ENCODE measurements at regions not wholly inside any gene's neighbourhood (a gene's known extent, or its start where the extent isn't known, plus 50 kb on each side); places are given as distances from the start of the nearest gene placed in this dataset.
"Not testable (repeated sequence)": the region's sequence is repeated elsewhere in the genome, so short reads cannot be mapped to it uniquely, and the experiment has no call there.

- DNase-seq; H3K4me3 ChIP-seq (ENCODE audit: insufficient read depth, low read depth, low read length); H3K36me3 ChIP-seq (replicated peaks; ENCODE audit: control insufficient read depth, insufficient read depth, low read length); H3K27me3 ChIP-seq (ENCODE audit: control insufficient read depth, insufficient read depth, low read length): not testable (repeated sequence)
These were observed 141.0 kb downstream of the PLPPR4 start for GRCh38 chr1:99405325-99405724.

GRCh38 chr1:99407018-99407417 is 142.7 kb downstream of the PLPPR4 start:
- Histone ChIP-seq H3K36me3 (replicated peaks; ENCODE audit: control insufficient read depth, insufficient read depth, low read length) (no peaks in the 10 kb centered on the region), H3K4me3 (ENCODE audit: insufficient read depth, low read depth, low read length) (no peak overlapping the region), H3K27me3 (ENCODE audit: control insufficient read depth, insufficient read depth, low read length) (no peaks in the 10 kb centered on the region)
- DNase-seq = no peak

GRCh38 chr1:99424087-99424486 is 159.8 kb downstream of the PLPPR4 start:
- no peaks in the 10 kb centered on the region for H3K36me3 ChIP-seq (replicated peaks; ENCODE audit: control insufficient read depth, insufficient read depth, low read length)
- no peak overlapping the region for H3K4me3 ChIP-seq (ENCODE audit: insufficient read depth, low read depth, low read length)
- no peak for DNase-seq
- H3K27me3 ChIP-seq (ENCODE audit: control insufficient read depth, insufficient read depth, low read length) = no peaks in the 10 kb centered on the region

GRCh38 chr1:99429754-99430153 is 165.5 kb downstream of the PLPPR4 start:
- no peak overlapping the region for H3K4me3 ChIP-seq (ENCODE audit: insufficient read depth, low read depth, low read length)
- H3K27me3 ChIP-seq (ENCODE audit: control insufficient read depth, insufficient read depth, low read length) = no peaks in the 10 kb centered on the region

GRCh38 chr1:99438656-99439230 is 174.5 kb downstream of the PLPPR4 start:
- H3K36me3 ChIP-seq (replicated peaks; ENCODE audit: control insufficient read depth, insufficient read depth, low read length) = no peaks in the 10 kb centered on the region
- H3K4me3 ChIP-seq (ENCODE audit: insufficient read depth, low read depth, low read length) = no peak overlapping the region
- DNase-seq = no peak
- H3K27me3 ChIP-seq (ENCODE audit: control insufficient read depth, insufficient read depth, low read length) = no peaks in the 10 kb centered on the region

More at GRCh38 chr1:99429754-99430153, 165.5 kb downstream of the PLPPR4 start:
- H3K36me3 ChIP-seq (replicated peaks; ENCODE audit: control insufficient read depth, insufficient read depth, low read length) = no peaks in the 10 kb centered on the region
- DNase-seq = no peak

GRCh38 chr1:99439433-99440075 is 175.3 kb downstream of the PLPPR4 start:
- no peak for DNase-seq
- Histone ChIP-seq H3K4me3 (ENCODE audit: insufficient read depth, low read depth, low read length) (no peak overlapping the region), H3K36me3 (replicated peaks; ENCODE audit: control insufficient read depth, insufficient read depth, low read length) (no peaks in the 10 kb centered on the region), H3K27me3 (ENCODE audit: control insufficient read depth, insufficient read depth, low read length) (no peaks in the 10 kb centered on the region)

- H3K4me3 ChIP-seq (ENCODE audit: insufficient read depth, low read depth, low read length) = no peak overlapping the region
- H3K36me3 ChIP-seq (replicated peaks; ENCODE audit: control insufficient read depth, insufficient read depth, low read length) = no peaks in the 10 kb centered on the region
- DNase-seq = no peak
- no peaks in the 10 kb centered on the region for H3K27me3 ChIP-seq (ENCODE audit: control insufficient read depth, insufficient read depth, low read length)
These were observed 177.2 kb downstream of the PLPPR4 start for GRCh38 chr1:99441299-99442095.

GRCh38 chr1:99444211-99444927 is 180.1 kb downstream of the PLPPR4 start:
- DNase-seq; H3K36me3 ChIP-seq (replicated peaks; ENCODE audit: control insufficient read depth, insufficient read depth, low read length); H3K27me3 ChIP-seq (ENCODE audit: control insufficient read depth, insufficient read depth, low read length); H3K4me3 ChIP-seq (ENCODE audit: insufficient read depth, low read depth, low read length): not testable (repeated sequence)

- H3K36me3 ChIP-seq (replicated peaks; ENCODE audit: control insufficient read depth, insufficient read depth, low read length) = no peaks in the 10 kb centered on the region
- H3K27me3 ChIP-seq (ENCODE audit: control insufficient read depth, insufficient read depth, low read length) = no peaks in the 10 kb centered on the region
- DNase-seq = no peak
- no peak overlapping the region for H3K4me3 ChIP-seq (ENCODE audit: insufficient read depth, low read depth, low read length)
These were observed 180.8 kb downstream of the PLPPR4 start for GRCh38 chr1:99445071-99445470.

- no peak overlapping the region for H3K4me3 ChIP-seq (ENCODE audit: insufficient read depth, low read depth, low read length)
- no peak for DNase-seq
- H3K27me3 ChIP-seq (ENCODE audit: control insufficient read depth, insufficient read depth, low read length) = no peaks in the 10 kb centered on the region
- no peaks in the 10 kb centered on the region for H3K36me3 ChIP-seq (replicated peaks; ENCODE audit: control insufficient read depth, insufficient read depth, low read length)
These were observed 181.2 kb downstream of the PLPPR4 start for GRCh38 chr1:99445486-99445885.

- Histone ChIP-seq H3K4me3 (ENCODE audit: insufficient read depth, low read depth, low read length) (no peak overlapping the region), H3K27me3 (ENCODE audit: control insufficient read depth, insufficient read depth, low read length) (no peaks in the 10 kb centered on the region), H3K36me3 (replicated peaks; ENCODE audit: control insufficient read depth, insufficient read depth, low read length) (no peaks in the 10 kb centered on the region)
- no peak for DNase-seq
These were observed 183.4 kb downstream of the PLPPR4 start for GRCh38 chr1:99447721-99448120.

GRCh38 chr1:99455760-99456159 is 190.2 kb upstream of the PALMD start:
- H3K36me3 ChIP-seq (replicated peaks; ENCODE audit: control insufficient read depth, insufficient read depth, low read length) = no peaks in the 10 kb centered on the region
- no peak overlapping the region for H3K4me3 ChIP-seq (ENCODE audit: insufficient read depth, low read depth, low read length)
- DNase-seq = no peak

GRCh38 chr1:99456536-99456935 is 189.4 kb upstream of the PALMD start:
- no peak overlapping the region for H3K4me3 ChIP-seq (ENCODE audit: insufficient read depth, low read depth, low read length)
- no peaks in the 10 kb centered on the region for H3K27me3 ChIP-seq (ENCODE audit: control insufficient read depth, insufficient read depth, low read length)
- DNase-seq = no peak
- no peaks in the 10 kb centered on the region for H3K36me3 ChIP-seq (replicated peaks; ENCODE audit: control insufficient read depth, insufficient read depth, low read length)

More at GRCh38 chr1:99455760-99456159, 190.2 kb upstream of the PALMD start:
- no peaks in the 10 kb centered on the region for H3K27me3 ChIP-seq (ENCODE audit: control insufficient read depth, insufficient read depth, low read length)

GRCh38 chr1:99457381-99458165 is 188.3 kb upstream of the PALMD start:
- DNase-seq = no peak
- Histone ChIP-seq H3K27me3 (ENCODE audit: control insufficient read depth, insufficient read depth, low read length) (no peaks in the 10 kb centered on the region), H3K36me3 (replicated peaks; ENCODE audit: control insufficient read depth, insufficient read depth, low read length) (no peaks in the 10 kb centered on the region), H3K4me3 (ENCODE audit: insufficient read depth, low read depth, low read length) (no peak overlapping the region)

All from H7 (cell line).